ENCODE measurements at regions not wholly inside any gene's neighbourhood (a gene's known extent, or its start where the extent isn't known, plus 50 kb on each side); places are given as distances from the start of the nearest gene placed in this dataset.
"Not testable (repeated sequence)": the region's sequence is repeated elsewhere in the genome, so short reads cannot be mapped to it uniquely, and the experiment has no call there.

DNA sequence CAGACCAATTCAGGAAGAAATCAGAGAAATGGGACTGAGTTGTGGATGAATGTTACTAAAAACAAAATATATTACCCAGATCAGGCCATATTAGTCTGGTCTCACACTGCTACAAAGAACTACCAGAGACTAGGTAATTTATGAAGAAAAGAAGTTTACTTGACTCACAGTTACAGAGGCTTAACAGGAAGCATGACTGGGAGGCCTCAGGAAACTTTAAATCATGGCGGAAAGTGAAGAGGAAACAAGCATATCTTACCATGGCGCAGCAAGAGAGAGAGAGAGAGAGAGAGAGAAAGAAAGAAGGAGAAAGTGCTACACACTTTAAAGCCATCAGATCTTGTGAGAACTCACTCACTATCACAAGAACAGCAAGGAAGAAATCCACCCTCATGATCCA is 636.8 kb upstream of the GRM3 start:
- DNase-seq, result no peak

DNA sequence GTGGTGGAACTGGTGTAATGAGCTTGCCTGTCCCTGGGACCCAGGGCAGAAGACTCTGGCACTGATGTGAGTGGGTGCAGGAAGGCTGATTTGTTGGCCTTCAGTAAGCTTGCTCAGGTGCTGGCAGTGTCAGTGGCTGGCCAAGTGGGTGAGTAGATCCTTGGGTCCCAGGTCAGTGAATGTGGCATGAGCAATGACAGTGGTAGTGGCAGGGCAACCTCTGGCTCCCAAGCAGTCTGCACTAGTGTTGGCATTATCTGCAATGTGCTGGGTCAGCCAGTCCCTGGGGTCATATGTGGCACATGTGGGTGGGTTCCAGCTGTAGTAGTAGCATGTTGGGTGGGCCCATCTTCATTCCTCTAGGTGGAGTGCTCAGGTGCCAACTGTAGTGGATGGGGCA is 640.9 kb upstream of the GRM3 start:
- no peak for DNase-seq

DNA sequence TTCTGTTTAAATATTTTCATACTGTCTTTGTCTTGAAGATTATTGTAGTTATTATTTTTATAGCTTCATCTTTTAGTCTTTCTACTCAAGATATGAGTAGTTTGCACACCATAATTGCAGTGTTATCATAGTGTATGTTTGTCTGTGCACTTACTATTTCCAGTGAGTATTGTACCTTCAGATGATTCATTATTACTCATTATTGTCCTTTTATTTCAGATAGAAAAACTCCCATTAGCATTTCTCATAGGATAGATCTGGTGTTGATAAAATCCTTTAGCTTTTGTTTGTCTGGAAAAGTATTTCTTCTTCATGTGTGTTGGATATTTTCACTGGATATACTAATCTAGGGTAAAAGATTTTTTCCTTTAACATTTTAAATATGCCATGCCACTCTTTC is 646.2 kb upstream of the GRM3 start:
- DNase-seq, result no peak

DNA sequence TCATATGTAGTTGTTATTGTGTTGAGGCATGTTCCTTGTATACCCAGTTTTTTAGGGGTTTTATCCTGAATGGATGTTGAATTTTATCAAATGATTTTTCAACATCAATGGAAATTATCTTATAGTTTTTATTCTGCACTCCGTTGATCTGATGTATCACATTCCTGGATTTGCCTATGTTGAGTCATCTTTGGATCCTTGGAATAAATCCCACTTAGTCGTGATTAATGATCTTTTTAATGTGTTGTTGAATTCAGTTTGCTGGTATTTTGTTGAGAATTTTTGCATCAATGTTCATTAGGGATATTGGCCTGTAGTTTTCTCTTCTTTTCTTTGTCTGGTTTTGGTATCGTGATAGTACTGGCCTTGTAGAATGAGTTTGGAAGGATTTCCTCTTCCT is 648.6 kb upstream of the GRM3 start:
- no peak for DNase-seq

DNA sequence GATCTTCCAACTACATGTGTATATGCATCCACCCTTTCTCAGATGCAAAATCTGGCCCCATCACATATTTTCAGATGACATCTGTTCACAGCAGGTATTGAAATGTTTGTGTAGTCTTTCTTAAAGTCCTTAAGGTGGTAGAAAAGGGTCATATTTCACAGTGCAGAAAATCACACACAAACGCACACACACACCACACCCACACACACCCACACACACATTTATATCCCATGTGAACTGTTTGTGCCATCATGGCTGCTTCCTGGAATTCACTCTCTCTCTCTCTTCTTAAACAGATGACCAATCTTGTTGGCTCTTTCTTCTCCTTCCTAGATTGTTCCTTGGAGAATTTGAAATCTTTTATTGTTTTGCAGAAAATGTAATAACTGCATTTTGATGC is 663.0 kb upstream of the GRM3 start:
- DNase-seq, result no peak

DNA sequence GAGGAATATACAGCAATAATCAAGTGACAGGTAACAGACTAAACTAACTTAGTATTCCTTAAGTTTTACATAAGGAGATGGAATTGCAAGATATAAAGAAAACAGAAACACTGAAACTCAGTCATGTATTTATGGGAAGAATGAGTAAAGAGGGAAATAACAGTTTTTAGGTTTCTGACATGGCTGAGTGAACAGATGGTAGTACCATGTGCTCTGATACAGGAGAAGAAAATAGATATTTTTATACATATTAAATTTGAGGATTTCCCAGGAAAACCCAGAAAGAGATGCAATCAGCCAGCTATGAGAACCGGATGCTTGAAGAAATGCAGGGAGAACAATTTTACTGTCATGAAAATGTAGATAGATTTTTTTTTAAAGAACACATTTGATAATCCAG is 669.5 kb upstream of the GRM3 start:
- DNase-seq, result no peak

DNA sequence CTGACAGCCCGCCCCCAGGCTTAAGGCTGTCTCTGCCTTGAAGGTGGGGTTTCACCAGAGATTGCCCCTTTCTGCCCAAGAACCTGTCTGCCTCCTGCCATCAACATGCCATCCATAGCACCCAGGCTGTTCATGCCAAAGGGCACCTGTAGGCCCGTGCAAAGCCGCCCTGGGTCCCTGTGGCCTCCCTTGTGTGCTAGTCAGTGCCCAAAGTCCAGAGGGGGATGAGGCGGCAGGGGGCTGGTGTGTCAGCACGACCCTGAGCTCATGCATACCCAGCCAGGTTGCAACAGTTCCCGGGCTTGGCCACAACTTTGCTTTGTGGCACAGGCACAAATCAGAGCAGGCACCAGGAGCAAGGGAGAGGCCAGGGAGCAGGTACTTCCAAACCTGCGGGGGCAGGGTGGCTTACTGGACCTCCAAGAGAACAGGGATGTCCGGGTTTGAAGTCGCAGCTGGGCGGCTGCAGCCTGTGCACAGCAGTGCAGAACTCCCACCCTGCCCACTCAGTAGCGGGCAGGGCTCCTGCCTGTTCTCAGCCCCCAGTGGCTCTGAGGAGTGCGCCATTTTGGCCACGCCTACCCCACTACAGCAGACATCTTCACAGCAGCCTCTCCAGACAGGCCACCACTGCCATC is 671.1 kb upstream of the GRM3 start:
- no peak for DNase-seq

DNA sequence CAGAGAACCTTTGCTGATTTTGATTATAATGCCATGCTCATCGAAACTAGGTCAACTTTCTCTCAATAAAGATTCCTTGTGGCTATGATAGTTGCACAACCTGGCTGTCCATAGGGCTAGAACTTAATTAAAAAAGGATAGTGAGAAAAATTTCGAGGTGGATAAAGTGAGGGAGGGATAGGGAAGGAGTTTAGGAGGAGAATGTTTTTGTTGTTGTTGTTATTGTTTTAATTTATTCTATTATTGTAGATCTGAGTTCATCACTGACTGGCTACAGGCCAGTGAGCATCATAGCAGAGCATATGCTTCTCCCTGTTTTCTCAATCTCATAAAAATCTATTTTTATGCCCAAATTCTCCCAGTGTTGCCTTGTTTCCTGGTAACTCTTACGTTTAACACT is 688.7 kb upstream of the GRM3 start:
- no peak for DNase-seq

DNA sequence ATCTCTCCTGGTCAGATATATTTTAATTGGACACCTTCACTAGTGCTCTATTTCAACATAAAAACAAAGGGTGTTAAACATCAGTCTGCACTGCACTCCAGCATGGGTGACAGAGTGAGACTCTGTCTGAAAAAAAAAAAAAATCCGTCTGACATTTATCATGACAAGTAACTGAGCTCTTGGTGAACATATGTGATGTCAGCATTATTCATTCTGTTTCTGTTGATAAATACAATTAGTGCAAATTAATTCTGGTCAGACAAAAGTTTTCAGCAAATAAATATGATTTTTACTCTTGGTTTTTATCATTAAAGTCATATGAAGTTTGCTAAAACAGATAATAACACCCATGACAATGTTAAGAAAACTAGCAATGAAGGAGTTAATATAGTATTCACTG is 692.8 kb upstream of the GRM3 start:
- no peak for DNase-seq

DNA sequence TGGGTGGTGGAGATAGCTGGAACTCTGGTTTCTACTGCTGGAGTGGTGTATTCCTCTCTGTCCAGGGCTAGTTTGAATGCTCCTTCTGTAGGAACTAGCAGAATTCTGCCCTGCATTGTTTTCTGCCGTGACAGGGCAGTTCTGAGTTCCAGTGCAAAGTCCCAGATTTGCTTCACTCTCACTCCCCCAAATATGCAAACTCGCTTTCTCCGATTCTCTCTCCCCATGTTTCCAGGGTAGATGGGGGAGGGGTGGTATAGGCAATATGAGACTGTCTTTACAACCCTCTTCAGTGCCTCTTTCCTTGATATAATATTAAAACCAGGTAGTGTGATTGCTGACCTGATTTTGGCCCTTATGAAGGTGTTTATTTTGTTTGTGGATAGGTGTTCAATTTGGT is 693.3 kb upstream of the GRM3 start:
- no peak for DNase-seq

DNA sequence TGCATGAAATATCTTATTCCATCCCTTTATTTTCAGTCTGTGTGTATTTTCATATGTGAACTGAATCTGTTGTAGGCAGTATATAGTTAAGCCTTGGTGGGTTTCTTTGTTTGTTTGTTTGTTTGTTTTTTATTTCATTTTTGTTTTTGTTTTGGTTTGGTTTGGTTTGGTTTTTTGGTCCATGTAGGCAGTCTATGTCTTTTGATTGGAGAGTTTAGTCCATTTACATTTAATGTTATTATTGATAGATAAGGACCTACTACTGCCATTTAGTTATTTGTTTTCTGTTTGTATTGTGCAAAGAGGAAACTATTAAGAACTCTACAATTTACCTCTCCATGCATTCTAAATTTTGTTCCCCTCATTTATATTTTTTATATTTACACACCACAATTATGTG is 695.9 kb upstream of the GRM3 start:
- DNase-seq, result no peak

DNA sequence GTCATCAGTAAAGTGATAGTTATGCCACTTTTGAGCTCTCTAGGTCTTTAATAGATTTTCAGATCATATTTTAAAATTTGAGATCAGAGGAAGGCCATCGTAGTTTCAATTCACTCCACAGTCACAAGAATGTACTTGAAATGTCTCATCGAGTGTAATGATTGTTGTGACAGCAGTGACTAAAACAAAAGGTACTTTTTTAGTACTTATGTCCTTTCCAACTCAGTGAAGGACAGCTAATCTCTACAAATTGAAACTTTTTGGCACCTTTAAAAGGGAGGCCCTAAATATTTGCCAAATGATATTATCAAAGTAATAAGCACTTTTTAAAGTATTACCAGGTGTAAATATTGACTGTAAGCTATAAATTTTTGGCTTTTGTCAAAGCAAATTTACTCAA is 702.9 kb upstream of the GRM3 start:
- no peak for DNase-seq

DNA sequence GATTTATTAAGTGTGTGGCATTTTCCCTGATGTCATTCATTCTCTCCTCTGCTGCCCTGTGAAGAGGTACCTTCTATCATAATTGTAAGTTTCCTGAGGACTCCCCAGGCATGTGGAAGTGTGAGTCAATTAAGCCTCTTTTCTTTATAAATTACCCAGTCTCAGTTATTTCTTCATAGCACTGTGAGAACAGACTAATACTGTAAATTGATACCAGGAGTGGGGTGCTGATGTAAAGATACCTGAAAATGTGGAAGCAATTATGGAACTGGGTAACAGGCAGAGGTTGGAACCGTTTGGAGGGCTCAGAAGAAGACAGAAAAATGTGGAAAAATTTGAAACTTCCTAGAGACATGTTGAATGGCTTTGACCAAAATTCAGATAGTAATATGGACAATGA is 711.8 kb upstream of the GRM3 start:
- no peak for DNase-seq

DNA sequence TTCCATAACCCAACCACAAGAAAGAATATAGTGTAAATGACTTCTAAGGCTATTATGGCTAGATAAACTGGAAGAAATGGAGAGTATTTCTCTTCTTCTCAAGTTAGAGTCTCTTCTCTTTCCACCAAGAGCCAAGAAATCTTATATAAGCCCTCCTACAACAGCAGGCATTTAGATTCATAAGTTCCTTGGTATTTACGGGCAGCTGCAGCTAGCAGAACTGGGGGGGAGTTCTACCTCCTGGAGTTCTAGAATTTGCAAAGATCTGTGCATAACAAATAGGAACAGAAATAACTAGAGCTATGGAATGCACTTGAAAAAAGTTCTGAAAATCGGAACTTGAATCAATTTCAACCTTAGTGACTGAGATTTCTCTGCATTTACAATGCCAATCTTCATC is 715.2 kb upstream of the GRM3 start:
- DNase-seq, result no peak

DNA sequence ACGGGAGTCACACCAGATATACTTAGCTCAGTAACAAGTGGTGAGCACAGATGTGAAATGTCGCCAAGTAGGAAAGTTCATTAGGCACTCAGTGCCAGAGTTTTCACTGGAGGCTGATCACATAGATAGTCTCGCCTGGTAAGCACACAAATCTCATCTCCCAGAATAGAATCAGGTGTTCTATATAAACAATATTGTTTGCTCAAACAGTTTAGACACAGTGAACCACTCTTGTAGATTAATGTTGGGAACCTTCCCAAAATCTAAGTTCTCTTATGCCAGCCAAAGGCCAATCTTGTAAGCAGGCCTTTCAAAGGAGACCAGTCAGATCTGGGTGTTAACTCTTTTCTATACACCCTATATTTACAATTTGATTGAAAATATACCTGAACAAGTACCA is 716.5 kb upstream of the GRM3 start:
- DNase-seq, result no peak

DNA sequence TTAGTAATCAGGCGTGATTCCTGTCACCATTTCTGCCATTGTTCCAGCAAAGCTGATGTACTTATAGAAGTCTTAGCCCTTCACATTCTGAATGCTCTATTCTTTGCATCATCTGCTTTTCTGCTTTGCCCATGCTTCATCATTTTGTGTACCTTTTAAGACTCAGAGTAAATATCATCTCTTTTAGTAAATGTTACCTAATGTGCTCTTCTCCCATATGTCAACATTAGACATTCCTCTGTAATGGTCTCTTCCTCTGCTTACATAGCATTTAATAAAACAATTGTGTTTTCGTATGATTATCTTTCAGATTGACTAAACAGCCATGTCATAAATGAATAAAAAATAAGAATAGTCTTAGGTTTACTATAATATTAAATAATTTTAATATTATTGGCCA is 719.6 kb upstream of the GRM3 start:
- DNase-seq, result no peak

DNA sequence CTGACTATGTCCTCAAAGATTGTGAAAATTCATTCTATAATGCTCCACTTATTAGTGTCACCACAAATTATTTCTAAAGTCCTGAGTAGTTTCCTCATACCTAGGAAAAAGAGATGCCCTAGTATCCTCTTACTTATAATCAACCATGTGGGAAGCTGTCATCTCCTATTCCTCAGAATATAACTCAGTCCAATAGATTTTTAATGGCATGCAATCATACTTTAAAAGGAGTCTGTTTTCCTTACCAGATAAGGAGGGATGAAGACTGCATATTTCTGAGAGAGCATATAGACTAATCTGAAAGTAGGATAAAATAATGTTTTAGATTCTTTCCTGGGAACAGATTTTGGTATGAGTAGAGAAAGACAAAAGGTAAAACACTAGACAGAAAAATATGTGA is 727.7 kb upstream of the GRM3 start:
- no peak for DNase-seq

DNA sequence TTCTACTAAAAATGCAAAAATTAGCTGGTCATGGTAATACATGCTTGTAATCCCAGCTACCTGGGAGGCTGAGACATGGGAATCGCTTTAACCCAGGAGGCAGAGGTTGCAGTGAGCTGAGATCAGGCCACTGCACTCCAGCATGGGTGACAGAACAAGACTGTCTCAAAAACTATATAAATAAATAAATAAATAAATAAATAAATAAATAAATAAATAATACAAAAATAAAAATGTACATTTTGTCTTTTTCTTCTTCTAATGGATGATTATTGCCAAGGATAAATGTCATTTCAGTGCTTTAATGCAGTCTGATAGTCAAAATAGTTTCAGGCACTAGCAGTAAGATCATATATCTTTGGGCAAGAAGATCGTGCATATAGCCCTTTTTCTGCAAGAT is 727.6 kb upstream of the SEMA3D start:
- DNase-seq, result no peak

DNA sequence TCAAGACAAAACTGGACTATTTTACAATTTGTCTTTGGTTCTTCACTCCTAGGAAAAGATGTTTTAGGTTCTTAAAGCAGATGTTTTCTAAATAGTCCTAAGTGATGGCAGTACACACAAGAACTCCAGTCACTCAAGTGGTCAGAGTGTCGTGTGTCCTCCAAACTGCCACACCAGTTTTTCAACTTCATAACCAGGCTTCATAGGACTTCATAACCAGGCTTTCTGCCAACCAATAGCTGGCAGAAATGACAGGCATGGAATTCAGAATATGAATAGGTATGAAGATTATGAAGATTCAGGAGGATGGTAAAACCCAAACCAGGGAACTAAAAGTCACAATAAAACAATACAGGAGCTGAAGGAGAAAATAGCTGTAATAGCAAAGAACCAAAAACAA is 721.2 kb upstream of the SEMA3D start:
- no peak for DNase-seq

DNA sequence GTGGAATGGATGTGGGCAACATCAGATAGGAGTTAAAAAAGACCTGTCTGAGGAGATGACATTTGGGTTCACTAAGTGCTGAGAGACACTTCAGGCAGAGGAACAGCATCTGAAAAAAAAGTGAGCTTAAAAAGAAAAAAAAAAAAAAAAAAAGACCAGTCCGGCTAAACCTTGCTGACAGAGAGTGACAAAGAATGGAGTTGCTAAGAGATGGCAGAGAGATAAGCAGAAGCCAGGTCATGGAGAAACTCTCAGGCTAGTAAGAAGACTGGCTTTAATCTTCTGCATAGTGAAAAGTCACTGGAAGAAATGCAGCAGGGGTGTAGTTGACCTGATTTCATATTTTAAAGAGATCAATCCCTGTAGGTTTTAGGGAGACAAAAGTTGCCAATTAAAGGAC is 711.1 kb upstream of the SEMA3D start:
- no peak for DNase-seq

DNA sequence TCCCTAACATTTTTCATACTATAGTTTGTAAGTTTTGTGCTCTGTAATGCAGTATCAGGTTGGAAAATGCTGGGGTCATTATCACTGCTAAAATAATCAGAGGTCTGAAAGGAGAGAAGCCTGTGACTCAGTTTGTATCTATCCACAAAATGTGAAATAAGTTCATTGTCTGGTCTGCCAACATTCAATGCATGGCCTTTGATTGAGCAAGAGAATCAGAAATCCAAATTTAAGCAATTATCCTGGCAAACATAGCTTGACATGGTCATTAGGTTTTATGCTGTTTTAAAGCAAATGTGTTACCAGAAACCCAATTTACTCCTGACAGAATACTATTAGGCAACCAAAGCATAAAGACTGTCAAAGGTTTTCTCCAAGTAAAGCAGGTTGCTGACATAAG is 709.7 kb upstream of the SEMA3D start:
- DNase-seq, result no peak

DNA sequence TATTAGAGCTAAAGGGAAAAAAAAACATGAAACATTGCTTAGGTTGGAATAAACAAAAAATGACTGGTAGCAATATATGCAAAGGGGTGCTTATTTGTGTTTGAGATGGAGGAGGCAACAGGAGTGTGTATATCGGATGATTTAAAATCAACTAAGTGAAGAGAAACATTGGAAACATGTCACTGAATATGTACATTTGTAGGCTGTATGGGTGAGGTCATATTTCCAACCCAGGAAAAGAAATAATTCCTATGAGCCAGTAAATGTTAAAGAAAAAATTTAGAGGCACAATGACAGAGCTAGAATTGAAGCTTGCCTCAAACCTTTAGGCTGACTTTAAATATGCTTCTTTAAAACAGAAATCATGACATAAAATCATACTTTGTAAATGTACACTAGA is 709.0 kb upstream of the SEMA3D start:
- no peak for DNase-seq

DNA sequence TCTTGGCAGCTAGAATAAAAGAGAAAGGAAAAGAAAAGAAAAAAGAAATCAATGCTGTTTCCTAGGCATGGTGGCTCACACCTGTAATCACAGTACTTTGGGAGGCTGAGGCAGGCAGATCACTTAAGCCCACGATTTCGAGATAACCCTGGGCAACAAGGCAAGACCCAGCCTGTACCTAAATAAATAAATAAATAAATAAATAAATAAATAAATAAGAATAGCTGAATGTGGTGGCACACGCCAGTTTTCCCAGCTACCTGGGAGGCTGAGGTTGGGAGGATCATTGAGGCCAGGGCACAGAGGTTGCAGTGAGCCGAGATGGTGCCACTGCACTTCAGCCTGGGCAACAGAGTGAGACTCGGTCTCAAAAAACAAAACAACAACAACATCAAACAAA is 705.0 kb upstream of the SEMA3D start:
- DNase-seq, result not testable (repeated sequence)

DNA sequence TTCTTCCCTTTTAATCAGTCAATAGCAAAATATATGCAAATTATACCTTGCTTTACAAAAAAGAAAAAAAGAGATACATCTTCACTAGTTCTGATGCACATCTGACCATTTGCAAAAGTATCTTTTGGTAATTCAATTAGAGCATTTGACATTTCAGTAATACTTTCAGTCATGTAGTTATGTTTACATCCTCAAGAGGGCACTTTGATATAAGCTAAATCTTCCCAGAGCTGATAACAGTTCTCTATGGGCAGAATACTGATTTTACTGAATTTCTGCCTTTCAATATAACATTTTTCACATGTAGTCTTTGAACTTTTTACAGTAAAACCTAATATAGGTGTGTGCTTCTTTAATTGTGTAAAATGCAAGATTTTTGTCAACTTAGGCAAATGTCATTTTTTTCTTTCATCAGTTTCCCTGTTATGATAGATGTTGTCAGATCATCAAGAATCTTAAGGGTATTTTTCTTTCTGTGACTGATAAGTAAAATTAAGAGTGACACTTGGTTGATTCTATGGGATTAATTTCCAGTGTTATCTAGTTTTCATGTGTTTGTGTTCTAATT is 703.5 kb upstream of the SEMA3D start:
- DNase-seq, result peak; percentile 31

DNA sequence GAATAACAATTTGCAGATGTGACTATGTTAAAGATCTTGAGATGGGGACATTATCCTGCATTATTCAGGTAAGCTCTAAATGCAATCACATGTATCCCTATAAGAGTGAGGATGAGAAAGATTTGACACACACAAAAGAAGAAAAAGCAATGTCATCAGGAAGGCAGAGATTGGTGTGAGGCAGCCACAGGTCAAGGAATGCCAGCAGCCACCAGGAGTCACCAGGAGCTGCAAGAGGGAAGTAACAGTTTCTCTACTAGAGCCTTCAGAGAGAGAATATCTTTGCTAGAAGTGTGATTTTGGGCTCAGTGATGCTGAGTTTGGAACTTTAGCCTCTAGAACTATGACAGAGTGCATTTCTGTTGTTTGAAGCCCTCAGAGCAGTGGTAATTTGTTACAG is 700.3 kb upstream of the SEMA3D start:
- DNase-seq, result no peak
